ENCODE measurements at regions not wholly inside any gene's neighbourhood (a gene's known extent, or its start where the extent isn't known, plus 50 kb on each side); places are given as distances from the start of the nearest gene placed in this dataset.

DNA sequence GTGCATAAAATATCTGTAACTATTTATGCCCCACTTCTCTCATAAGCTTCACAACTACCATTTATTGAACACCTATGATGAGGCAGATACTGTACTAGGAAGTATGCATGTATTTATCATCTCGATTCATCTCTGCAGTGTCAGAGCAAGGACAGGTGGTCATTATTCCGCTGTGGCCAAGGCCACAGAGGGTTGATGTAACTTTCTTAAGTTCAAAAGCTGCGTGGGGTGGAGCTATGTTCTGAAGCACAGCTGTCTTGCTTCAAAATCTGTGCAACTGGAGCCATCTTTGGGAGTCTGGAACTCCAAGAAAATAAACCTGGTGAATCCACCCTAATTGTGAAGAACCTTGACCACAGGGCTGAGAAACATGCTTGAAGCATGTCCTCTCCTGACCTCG, 60.2 kb upstream of the HMGXB4 start:
- H2AFZ ChIP-seq (ENCODE audit: low read length): no peak overlapping the region
- H3K79me2 ChIP-seq (ENCODE audit: control insufficient read depth in 1 of 2, insufficient read depth in 2 of 2, low read length in 2 of 2): no peaks in the 10 kb centered on the region
- FAIRE-seq (no peak), DNase-seq (ENCODE audit: low read depth in 1 of 2, low spot score in 2 of 2) (no peak)
- no peak overlapping the region for H2BK20ac ChIP-seq (ENCODE audit: low read length)
- H3K14ac ChIP-seq (ENCODE audit: insufficient read length): no peak overlapping the region
- H2BK5ac ChIP-seq (ENCODE audit: low read depth, low read length): no peak overlapping the region
- H3K56ac ChIP-seq (replicated peaks; ENCODE audit: insufficient read length, low read depth, low read length): no peak overlapping the region
- WGBS, 2 experiments (ENCODE audit: extremely low coverage in 1 of 2, insufficient coverage in 1 of 2, insufficient read length in 1 of 2, insufficient replicate concordance in 2 of 2, low coverage in 1 of 2, low lambda C conversion rate in 2 of 2, missing lambda C conversion rate in 1 of 2): 96% methylated on average over 4 of the region's 4 CpGs; no CpG with 5 or more reads in 1 of the 2 experiments
- no peaks in the 10 kb centered on the region for H3K4me1 ChIP-seq (replicated peaks in 1 of 4; ENCODE audit: control insufficient read depth in 3 of 4, insufficient read depth in 4 of 4, low read length in 3 of 4)
- no peaks in the 10 kb centered on the region for H3K79me1 ChIP-seq (ENCODE audit: low read depth, low read length)
- no peak overlapping the region for H3K9ac ChIP-seq (replicated peaks in 1 of 4; ENCODE audit: extremely low read depth in 1 of 4, low read depth in 3 of 4, low read length in 3 of 4)
- no peak overlapping the region for H4K5ac ChIP-seq (ENCODE audit: insufficient read length, low read depth, low read length)
- H3K4me2 ChIP-seq (ENCODE audit: insufficient read depth in 1 of 2, low read depth in 2 of 2, low read length in 2 of 2): no peak overlapping the region
- H4K91ac ChIP-seq (replicated peaks; ENCODE audit: insufficient read length, low read length): no peak overlapping the region
- no peak overlapping the region for H3K27ac ChIP-seq (ENCODE audit: low read depth, low read length)
- H3K23me2 ChIP-seq (ENCODE audit: low read depth, low read length): no peaks in the 10 kb centered on the region
- H3K27me3 ChIP-seq (replicated peaks in 1 of 4; ENCODE audit: control insufficient read depth in 3 of 4, extremely low read depth in 1 of 4, insufficient read depth in 3 of 4, low read length in 3 of 4): no peaks in the 10 kb centered on the region
- no peak overlapping the region for H3K18ac ChIP-seq (ENCODE audit: extremely low read depth, low read length)
- H3K36me3 ChIP-seq (ENCODE audit: control insufficient read depth in 2 of 4, insufficient read depth in 4 of 4, low read length in 3 of 4): no peaks in the 10 kb centered on the region
- H4K20me1 ChIP-seq (replicated peaks in 1 of 2; ENCODE audit: control insufficient read depth in 1 of 2, insufficient read depth in 2 of 2, low read length in 2 of 2): no peaks in the 10 kb centered on the region
- ChIA-PET POLR2A (ENCODE audit: partially characterized antibody) (no interaction called here), CTCF (ENCODE audit: partially characterized antibody) (no interaction called here)
- H3K23ac ChIP-seq (ENCODE audit: insufficient read length): no peak overlapping the region
- no peak overlapping the region for H4K8ac ChIP-seq (ENCODE audit: extremely low read depth, insufficient read depth, low read length)
- H2BK15ac ChIP-seq (ENCODE audit: low read length): no peak overlapping the region
- H3K4me3 ChIP-seq (ENCODE audit: extremely low read depth in 1 of 4, insufficient read depth in 2 of 4, low read depth in 3 of 4, low read length in 4 of 4): no peak overlapping the region
- no peak overlapping the region for H3K4ac ChIP-seq (replicated peaks; ENCODE audit: insufficient read length, low read depth, low read length)
- no peak overlapping the region for H2BK12ac ChIP-seq (ENCODE audit: low read depth, low read length)
- H2AK5ac ChIP-seq (ENCODE audit: low read depth, low read length): no peak overlapping the region
- no peak overlapping the region for H2BK120ac ChIP-seq (replicated peaks; ENCODE audit: low read depth, low read length)
- no peaks in the 10 kb centered on the region for H3K9me3 ChIP-seq (ENCODE audit: insufficient read depth in 2 of 2, low read depth in 1 of 2, low read length in 1 of 2)
- TF ChIP-seq RNF2 (IDR thresholded peaks at IDR 0.05; ENCODE audit: borderline replicate concordance, low read depth, low read length, missing control alignments, poor library complexity, severe bottlenecking): no peak
- TF ChIP-seq KDM1A (IDR thresholded peaks at IDR 0.05; ENCODE audit: borderline replicate concordance, low read length): no peak
- no peak for TF ChIP-seq NRF1 (IDR thresholded peaks at IDR 0.05; ENCODE audit: low read depth, low read length)
- TF ChIP-seq SUZ12 (IDR thresholded peaks at IDR 0.05; ENCODE audit: low read length): no peak
- no peak for TF ChIP-seq TAF1 (IDR thresholded peaks at IDR 0.05; ENCODE audit: low read depth, low read length)
- TF ChIP-seq, protein P1, sequence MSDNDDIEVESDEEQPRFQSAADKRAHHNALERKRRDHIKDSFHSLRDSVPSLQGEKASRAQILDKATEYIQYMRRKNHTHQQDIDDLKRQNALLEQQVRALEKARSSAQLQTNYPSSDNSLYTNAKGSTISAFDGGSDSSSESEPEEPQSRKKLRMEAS (IDR thresholded peaks at IDR 0.05): no peak
- TF ChIP-seq EZH2 (IDR thresholded peaks at IDR 0.05; ENCODE audit: low read depth, low read length, severe bottlenecking): no peak
- no peak for TF ChIP-seq RBBP5 (IDR thresholded peaks at IDR 0.05; ENCODE audit: borderline replicate concordance, low read depth, low read length)
- TF ChIP-seq SP4 (IDR thresholded peaks at IDR 0.05; ENCODE audit: low read length): no peak
- TF ChIP-seq JUND (IDR thresholded peaks at IDR 0.05; ENCODE audit: low read length): no peak
- no peak for TF ChIP-seq KDM4A (IDR thresholded peaks at IDR 0.05; ENCODE audit: low read depth, low read length, severe bottlenecking)
- TF ChIP-seq YY1 (IDR thresholded peaks at IDR 0.05; ENCODE audit: low read depth, low read length): no peak
- TF ChIP-seq TEAD4 (IDR thresholded peaks at IDR 0.05; ENCODE audit: low read depth, low read length): no peak
- TF ChIP-seq HDAC6 (IDR thresholded peaks at IDR 0.05; ENCODE audit: low read depth, low read length): no peak
- TF ChIP-seq SIX5 (IDR thresholded peaks at IDR 0.05; ENCODE audit: low read depth, low read length): no peak
- TF ChIP-seq TBP (IDR thresholded peaks at IDR 0.05; ENCODE audit: low read depth, low read length): no peak

Data from H1 (cell line).